ENCODE measurements at regions not wholly inside any gene's neighbourhood (a gene's known extent, or its start where the extent isn't known, plus 50 kb on each side); places are given as distances from the start of the nearest gene placed in this dataset.
"Not testable (repeated sequence)": the region's sequence is repeated elsewhere in the genome, so short reads cannot be mapped to it uniquely, and the experiment has no call there.

DNA sequence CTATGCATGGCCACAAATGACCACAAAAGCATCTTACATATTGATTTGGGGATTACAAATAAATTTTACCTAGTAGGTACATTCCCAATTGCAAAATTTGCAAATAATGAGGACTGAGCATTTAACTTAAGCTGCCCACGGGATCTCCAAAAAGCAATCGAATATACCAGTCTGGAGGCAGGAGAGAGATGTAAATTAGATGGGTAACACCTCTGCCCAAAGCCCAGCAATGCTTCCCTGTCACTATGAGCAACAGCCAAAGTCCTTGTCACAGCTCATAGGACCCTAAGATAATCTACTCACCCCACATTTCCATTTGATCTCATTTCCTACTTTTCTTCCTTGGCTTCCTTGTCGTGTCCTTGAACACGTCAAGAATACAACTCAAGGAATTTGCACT lies 172.2 kb downstream of the SUCLG1 start:
- DNase-seq, result no peak

DNA sequence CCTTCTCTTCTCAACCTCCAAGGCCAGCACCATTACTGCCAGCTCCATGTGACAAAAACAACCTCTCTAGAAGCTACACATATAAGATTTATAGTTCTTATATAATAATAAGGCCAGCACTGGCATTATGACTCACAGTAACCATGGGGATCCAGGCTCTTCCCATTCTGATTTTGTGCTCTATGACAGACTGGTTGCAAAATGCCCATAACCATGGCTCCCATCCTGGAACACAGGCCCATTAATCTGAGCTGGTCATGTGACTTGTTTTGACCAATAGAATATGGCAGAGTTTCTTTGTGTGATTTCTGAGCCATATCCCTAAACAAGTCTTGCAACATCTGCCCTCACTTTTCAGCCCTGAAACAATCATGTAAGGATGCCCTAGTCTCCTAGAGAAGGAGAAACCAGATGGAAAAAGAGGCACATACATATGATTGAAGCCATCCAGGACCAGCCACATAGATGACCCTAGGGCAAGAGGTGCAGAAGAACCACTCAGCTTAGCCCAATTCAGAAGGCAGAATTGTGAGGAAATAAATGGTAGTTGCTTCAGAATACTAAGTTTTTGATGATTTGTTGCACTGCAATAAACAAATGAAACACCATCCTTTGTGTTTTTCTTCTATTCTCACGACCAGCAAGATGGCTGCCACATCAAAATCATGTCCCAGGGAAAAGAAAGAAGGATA lies 173.9 kb downstream of the SUCLG1 start:
- no peak for DNase-seq

DNA sequence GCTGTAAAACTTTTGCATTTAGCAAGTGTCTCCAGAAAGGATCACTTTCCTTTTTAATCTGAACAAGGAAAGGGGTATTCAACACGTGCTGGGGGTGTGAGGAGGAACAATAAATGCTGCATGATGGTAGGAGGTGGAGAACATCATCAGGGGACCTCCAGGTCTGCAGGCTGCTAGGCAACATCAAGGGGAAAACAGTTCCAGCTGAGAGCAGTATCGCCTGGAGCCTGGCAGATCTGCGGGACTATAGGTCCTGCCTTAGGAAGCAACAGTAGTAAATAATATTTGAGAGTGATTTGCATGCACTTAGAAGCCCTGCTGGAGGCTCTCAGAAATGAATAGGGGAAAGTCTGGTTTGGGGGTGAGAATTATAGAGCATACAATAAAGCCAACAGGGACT lies 175.6 kb downstream of the SUCLG1 start:
- no peak for DNase-seq

GRCh38 chr2:84281510-84281909 lies 177.6 kb downstream of the SUCLG1 start:
- no peak for DNase-seq

- DNase-seq, result no peak
These were observed 178.2 kb downstream of the SUCLG1 start for GRCh38 chr2:84280873-84281272.

DNA sequence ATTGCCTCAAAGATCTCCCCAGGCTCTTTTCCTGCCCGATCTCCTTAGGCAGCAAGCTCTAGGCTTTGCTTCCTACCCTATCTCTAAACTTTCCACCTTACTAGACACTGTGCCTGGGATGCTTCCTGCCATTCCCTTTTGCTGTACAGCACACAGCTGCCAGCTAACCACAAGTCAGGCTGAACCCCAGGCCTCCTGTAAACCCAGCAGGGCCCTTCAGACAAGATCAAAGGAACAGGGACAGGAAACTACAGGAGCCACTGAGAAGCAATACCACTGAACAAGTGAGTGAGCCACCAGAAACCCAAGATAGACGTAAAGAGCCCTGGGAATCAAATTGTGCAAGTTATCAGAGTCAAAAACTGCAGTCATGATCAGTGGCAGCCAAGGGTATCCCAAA lies 180.7 kb downstream of the SUCLG1 start:
- DNase-seq, result no peak

GRCh38 chr2:84276590-84277255 lies 182.4 kb downstream of the SUCLG1 start:
- no peak for DNase-seq

- no peak for DNase-seq
These were observed 185.7 kb downstream of the SUCLG1 start for GRCh38 chr2:84273406-84273805.

GRCh38 chr2:84271977-84272376 lies 187.1 kb downstream of the SUCLG1 start:
- DNase-seq, result no peak

GRCh38 chr2:84257831-84258230 lies 201.2 kb downstream of the SUCLG1 start:
- no peak for DNase-seq

GRCh38 chr2:84251651-84252302 lies 207.3 kb downstream of the SUCLG1 start:
- no peak for DNase-seq

GRCh38 chr2:84249140-84249539 lies 209.9 kb downstream of the SUCLG1 start:
- DNase-seq, result no peak

GRCh38 chr2:84247532-84247931 lies 211.5 kb downstream of the SUCLG1 start:
- DNase-seq, result no peak

- DNase-seq, result no peak
These were observed 215.0 kb downstream of the SUCLG1 start for GRCh38 chr2:84243788-84244733.

DNA sequence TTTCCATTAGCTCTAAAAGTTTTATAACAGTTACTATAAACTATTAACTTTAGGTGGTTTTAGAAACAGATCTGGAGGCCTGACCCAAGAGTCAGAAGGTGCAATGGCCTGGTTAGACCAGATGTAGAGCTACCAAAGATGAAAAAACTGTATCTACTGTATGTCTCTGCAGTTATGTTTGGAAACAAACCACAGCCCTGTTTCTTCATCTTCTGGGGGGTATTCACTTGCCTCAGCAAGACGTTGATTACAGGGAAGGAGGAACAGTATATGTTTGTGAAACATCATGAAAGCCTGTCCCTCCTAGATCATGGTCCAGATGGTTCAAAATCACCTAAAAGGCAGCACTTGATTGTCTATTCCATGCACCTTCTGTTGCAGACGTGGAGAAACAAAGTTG lies 220.2 kb downstream of the SUCLG1 start:
- DNase-seq, result no peak

DNA sequence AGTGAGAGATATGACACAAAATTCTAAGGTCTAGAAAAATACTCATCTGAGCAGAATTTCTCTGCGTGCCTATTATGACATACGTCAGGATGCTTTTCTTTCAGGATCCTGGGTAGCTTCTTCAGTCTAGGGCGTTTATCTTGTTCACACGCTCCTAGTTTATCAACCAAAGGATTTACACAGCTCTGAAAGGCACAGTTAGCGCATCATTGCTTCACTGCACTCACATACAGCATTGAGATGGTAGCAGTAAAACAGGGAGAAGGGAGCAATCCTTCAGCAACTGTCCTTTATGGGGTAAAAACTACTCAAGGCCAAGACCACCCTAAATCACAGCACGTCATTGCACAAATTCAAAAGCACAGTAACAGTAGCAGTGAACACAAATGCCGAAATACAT lies 222.8 kb downstream of the SUCLG1 start:
- no peak for DNase-seq

- DNase-seq, result no peak
These were observed 225.0 kb downstream of the SUCLG1 start for GRCh38 chr2:84234103-84234502.

DNA sequence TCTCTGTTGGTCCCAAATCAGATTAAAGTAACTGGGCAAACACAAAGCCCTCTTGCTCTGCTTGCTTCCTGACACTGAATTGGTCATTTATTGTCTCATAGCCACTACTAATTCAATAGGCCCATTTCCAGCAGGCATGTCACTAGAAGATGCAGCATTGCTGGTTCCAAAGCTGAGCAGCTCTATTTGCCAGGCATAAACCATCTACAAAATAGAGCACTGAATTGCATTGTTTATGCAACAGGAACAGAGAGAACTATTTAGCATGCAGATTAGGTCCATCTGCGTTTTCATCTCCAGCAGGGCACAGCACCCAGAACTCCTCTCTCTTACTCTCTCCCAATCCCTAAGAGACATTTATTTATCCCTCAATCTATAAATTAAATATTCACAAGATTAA lies 227.6 kb downstream of the SUCLG1 start:
- DNase-seq, result no peak

DNA sequence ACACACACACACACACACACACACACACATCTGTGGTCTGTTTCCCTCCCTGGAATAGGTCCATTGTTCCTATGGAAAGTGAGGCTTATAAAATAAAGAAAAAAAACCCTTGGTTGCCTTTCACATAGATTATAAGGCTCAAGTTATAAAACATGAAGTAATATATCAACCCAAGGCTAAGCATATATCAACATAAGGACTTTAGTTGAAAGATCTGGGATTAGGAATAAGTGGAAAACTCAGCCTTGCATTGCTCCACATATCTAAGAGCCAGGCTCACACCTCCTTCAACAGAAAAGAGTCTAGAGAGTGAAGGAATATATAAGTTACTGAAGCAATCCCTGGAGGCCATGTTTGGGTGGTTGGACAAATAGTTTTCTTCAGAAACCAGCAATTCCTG lies 235.0 kb downstream of the SUCLG1 start:
- no peak for DNase-seq

GRCh38 chr2:84223191-84223590 lies 235.9 kb downstream of the SUCLG1 start:
- DNase-seq, result no peak

DNA sequence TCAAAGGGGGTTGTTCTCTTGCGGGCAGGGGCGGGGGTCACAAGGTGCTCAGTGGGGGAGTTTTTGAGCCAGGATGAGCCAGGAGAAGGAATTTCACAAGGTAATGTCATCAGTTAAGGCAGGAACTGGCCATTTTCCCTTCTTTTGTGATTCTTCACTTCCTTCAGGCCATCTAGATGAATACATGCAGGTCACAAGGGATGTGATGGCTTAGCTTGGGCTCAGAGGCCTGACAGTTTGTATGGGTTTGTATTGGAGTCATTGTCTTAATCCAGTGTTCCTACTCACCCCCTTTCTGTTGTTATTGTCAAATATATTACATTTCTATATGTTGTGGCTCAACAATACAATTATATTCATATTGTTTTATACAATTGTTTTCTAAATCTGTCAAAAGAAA lies 238.0 kb downstream of the SUCLG1 start:
- DNase-seq, result not testable (repeated sequence)

- no peak for DNase-seq
These were observed 241.6 kb downstream of the SUCLG1 start for GRCh38 chr2:84217456-84217855.

- no peak for DNase-seq
These were observed 244.6 kb downstream of the SUCLG1 start for GRCh38 chr2:84214455-84214854.
